ENCODE measurements at regions not wholly inside any gene's neighbourhood (a gene's known extent, or its start where the extent isn't known, plus 50 kb on each side); places are given as distances from the start of the nearest gene placed in this dataset.
"Not testable (repeated sequence)": the region's sequence is repeated elsewhere in the genome, so short reads cannot be mapped to it uniquely, and the experiment has no call there.

DNA sequence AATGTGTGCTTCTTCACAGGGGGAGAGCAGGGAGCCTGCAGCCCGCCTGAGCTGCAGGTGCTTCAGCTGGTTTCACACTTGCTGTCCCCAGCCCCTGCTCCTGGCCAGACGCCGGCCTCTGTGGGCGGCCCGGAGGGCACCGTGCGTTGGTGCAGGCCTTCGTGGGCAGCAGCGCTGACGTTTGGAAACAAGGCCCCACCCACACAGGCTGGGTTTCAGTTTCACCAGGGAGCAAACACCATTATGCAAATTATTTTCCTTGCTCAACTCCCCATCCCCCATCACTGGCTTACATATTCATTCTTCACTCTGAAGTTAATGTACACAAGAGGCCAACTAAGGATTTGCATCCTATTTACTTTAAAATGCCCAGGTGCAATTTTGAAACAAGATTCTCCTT is 343.2 kb downstream of the BCL2L11 start:
- TF ChIP-seq, protein P1, sequence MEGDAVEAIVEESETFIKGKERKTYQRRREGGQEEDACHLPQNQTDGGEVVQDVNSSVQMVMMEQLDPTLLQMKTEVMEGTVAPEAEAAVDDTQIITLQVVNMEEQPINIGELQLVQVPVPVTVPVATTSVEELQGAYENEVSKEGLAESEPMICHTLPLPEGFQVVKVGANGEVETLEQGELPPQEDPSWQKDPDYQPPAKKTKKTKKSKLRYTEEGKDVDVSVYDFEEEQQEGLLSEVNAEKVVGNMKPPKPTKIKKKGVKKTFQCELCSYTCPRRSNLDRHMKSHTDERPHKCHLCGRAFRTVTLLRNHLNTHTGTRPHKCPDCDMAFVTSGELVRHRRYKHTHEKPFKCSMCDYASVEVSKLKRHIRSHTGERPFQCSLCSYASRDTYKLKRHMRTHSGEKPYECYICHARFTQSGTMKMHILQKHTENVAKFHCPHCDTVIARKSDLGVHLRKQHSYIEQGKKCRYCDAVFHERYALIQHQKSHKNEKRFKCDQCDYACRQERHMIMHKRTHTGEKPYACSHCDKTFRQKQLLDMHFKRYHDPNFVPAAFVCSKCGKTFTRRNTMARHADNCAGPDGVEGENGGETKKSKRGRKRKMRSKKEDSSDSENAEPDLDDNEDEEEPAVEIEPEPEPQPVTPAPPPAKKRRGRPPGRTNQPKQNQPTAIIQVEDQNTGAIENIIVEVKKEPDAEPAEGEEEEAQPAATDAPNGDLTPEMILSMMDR (IDR thresholded peaks at IDR 0.05) = not testable (repeated sequence)
- TF ChIP-seq POLR2A (IDR thresholded peaks at IDR 0.05) = not testable (repeated sequence)

Data from Peyer's patch (tissue), 4 donors.